GM12878 (cell line): ENCODE measurements at regions not wholly inside any gene's neighbourhood (a gene's known extent, or its start where the extent isn't known, plus 50 kb on each side); places are given as distances from the start of the nearest gene placed in this dataset.

Source experiments
- ATAC-seq: fragments of 200-7000 bp; cut with Tn5 transposase; 3 replicates; pipeline ENCODE4 v1.9.1; 2020; ENCODE audit warnings: mild to moderate bottlenecking, moderate library complexity
- BruUV-seq: library from RNA; stranded (reverse); fragments of 400-500 nt; replicated peaks from 2 replicates; lab custom pipeline; 2021; lab: Mats Ljungman, UMichigan
- CTCF ChIA-PET: fragments of 300-600 bp; sonication (Branson Sonifier 250); formaldehyde crosslinking; extraction: SDS; loops from one replicate; lab custom pipeline; 2021; ENCODE audit warnings: inconsistent platforms; lab: Yijun Ruan, JAX
- POLR2A ChIA-PET: fragments of 350-600 bp; formaldehyde crosslinking; extraction: SDS; loops from one replicate; lab custom pipeline; 2021; ENCODE audit warnings: inconsistent platforms; lab: Charles Lee
- RAD21 ChIA-PET: fragments of 300-600 bp; sonication (Branson Sonifier 250); formaldehyde crosslinking; loops from one replicate; lab custom pipeline; 2023; ENCODE audit warnings: antibody characterized with exemption; ENCODE audit not compliant: unreplicated experiment; lab: Charles Lee
- SMC1A ChIA-PET: fragments of 300-600 bp; sonication (Branson Sonifier 250); formaldehyde crosslinking; loops from one replicate; lab custom pipeline; 2023; ENCODE audit not compliant: unreplicated experiment, uncharacterized antibody; lab: Charles Lee
- DNase-seq: peaks from one replicate; pipeline ENCODE4 v3.0.0-alpha.2; 2011; ENCODE audit warnings: low read depth, low spot score
- FAIRE-seq: peaks from 3 replicates; lab custom pipeline; 2011; peaks lifted over from hg19 to GRCh38; lab: Jason Lieb, UNC
- H2AFZ ChIP-seq: 2 replicates; pipeline ENCODE4 v1.6.0; 2011; ENCODE audit warnings: low read depth, low read length, control low read depth; ENCODE audit not compliant: control insufficient read depth
- H3K27ac ChIP-seq: 2 replicates; pipeline ENCODE4 v1.5.1; 2011; ENCODE audit warnings: control low read depth; ENCODE audit not compliant: control insufficient read depth, insufficient read depth
- H3K27me3 ChIP-seq, 2 experiments: replicated peaks in 1 of 2; 2 replicates each; pipeline versions ENCODE4 v1.6.0 to v1.6.1; 2011; ENCODE audit warnings: low read length in 1 of 2; ENCODE audit not compliant: control insufficient read depth in 2 of 2, insufficient read depth in 2 of 2
- H3K36me3 ChIP-seq, 2 experiments: 2 replicates each; pipeline ENCODE4 v1.5.1; 2011; ENCODE audit warnings: low read length in 1 of 2; ENCODE audit not compliant: control insufficient read depth in 2 of 2, insufficient read depth in 2 of 2
- H3K4me1 ChIP-seq: 2 replicates; pipeline ENCODE4 v1.6.1; 2011; ENCODE audit warnings: mild to moderate bottlenecking, low read length, moderate library complexity, mixed read lengths; ENCODE audit not compliant: control insufficient read depth, insufficient read depth
- H3K4me2 ChIP-seq: 2 replicates; pipeline ENCODE4 v1.6.0; 2011; ENCODE audit warnings: control low read depth; ENCODE audit not compliant: control insufficient read depth, insufficient read depth
- H3K4me3 ChIP-seq: fragments of 200-600 bp; sonication (generic); 2 replicates; pipeline ENCODE4 v1.5.1; 2016
- H3K79me2 ChIP-seq: 2 replicates; pipeline ENCODE4 v1.6.0; 2011; ENCODE audit warnings: low read length; ENCODE audit not compliant: control insufficient read depth, insufficient read depth
- H3K9ac ChIP-seq: 2 replicates; pipeline ENCODE4 v1.8.0; 2011; ENCODE audit warnings: low read length, control low read depth, mixed read lengths; ENCODE audit not compliant: control insufficient read depth, insufficient read depth
- H3K9me3 ChIP-seq: replicated peaks from 3 replicates; pipeline ENCODE4 v1.5.1; 2011; ENCODE audit warnings: mild to moderate bottlenecking, low read length; ENCODE audit not compliant: control insufficient read depth, insufficient read depth
- H4K20me1 ChIP-seq: 2 replicates; pipeline ENCODE4 v1.6.0; 2011; ENCODE audit not compliant: control insufficient read depth, insufficient read depth
- BMI1 ChIP-seq: fragments of 450-650 bp; IDR thresholded peaks from 2 replicates; pipeline ENCODE4 v1.6.1; 2016; ENCODE audit warnings: mild to moderate bottlenecking, moderate library complexity, borderline replicate concordance
- JUNB ChIP-seq: IDR thresholded peaks from 2 replicates; pipeline ENCODE4 v1.6.1; 2016; ENCODE audit warnings: antibody characterized with exemption, mild to moderate bottlenecking
- JUND ChIP-seq: IDR thresholded peaks from 2 replicates; pipeline ENCODE4 v1.6.1; 2012; ENCODE audit warnings: low read depth, mild to moderate bottlenecking, low read length, improper control_type of control experiment, moderate library complexity
- RB1 ChIP-seq: fragments of 450-650 bp; formaldehyde crosslinking; IDR thresholded peaks from 2 replicates; pipeline ENCODE4 v1.6.1; 2017; ENCODE audit warnings: mild to moderate bottlenecking, borderline replicate concordance
- SREBF2 ChIP-seq: IDR thresholded peaks from 2 replicates; pipeline ENCODE4 v1.6.1; 2012; ENCODE audit warnings: mild to moderate bottlenecking, low read length
- ZSCAN29 ChIP-seq: fragments of 450-650 bp; IDR thresholded peaks from 2 replicates; pipeline ENCODE4 v1.6.1; 2017; ENCODE audit warnings: mild to moderate bottlenecking, moderate library complexity
- WGBS: methylation state at CpG from one replicate; pipeline ENCODE4 v1.1.6; 2016; ENCODE audit warnings: low lambda C conversion rate; ENCODE audit not compliant: insufficient replicate concordance, insufficient coverage; ENCODE audit errors: missing lambda C conversion rate; 5-methylcytosine and 5-hydroxymethylcytosine counted together
- in situ Hi-C: fragments of 300-500 bp; cut with MboI; formaldehyde crosslinking; loops from 9 replicates; pipeline ENCODE4 v1.14.3; 2018; ENCODE audit warnings: mixed read lengths
- intact Hi-C: fragments of 100-400 bp; cut with micrococcal nuclease; formaldehyde crosslinking; loops from one replicate; pipeline ENCODE4 v1.14.2; 2022; ENCODE audit not compliant: unreplicated experiment
- TF ChIP-seq, protein P1 (sequence below): fragments of 450-650 bp; formaldehyde crosslinking; IDR thresholded peaks from 2 replicates; pipeline ENCODE4 v1.4.0; 2020; ENCODE audit warnings: mild to moderate bottlenecking, moderate library complexity
- TF ChIP-seq, protein P2 (sequence below): fragments of 450-650 bp; IDR thresholded peaks from 2 replicates; pipeline ENCODE4 v1.6.1; 2017; ENCODE audit warnings: antibody characterized with exemption, mild to moderate bottlenecking, moderate library complexity
- TF ChIP-seq, protein P3 (sequence below): fragments of 450-650 bp; conservative IDR thresholded peaks from 2 replicates; pipeline ENCODE4 v1.6.1; 2017; ENCODE audit warnings: mild to moderate bottlenecking, moderate library complexity
- TF ChIP-seq, protein P4 (sequence below): fragments of 450-650 bp; IDR thresholded peaks from 2 replicates; pipeline ENCODE4 v1.6.1; 2016; ENCODE audit warnings: mild to moderate bottlenecking

GRCh38 chr9:73014011-73014410, 61.2 kb upstream of the ALDH1A1 start (continued):
- TF ChIP-seq SREBF2 (no peak), BMI1 (no peak), ZSCAN29 (no peak), RB1 (no peak), JUND (no peak)
- TF ChIP-seq, protein P1, sequence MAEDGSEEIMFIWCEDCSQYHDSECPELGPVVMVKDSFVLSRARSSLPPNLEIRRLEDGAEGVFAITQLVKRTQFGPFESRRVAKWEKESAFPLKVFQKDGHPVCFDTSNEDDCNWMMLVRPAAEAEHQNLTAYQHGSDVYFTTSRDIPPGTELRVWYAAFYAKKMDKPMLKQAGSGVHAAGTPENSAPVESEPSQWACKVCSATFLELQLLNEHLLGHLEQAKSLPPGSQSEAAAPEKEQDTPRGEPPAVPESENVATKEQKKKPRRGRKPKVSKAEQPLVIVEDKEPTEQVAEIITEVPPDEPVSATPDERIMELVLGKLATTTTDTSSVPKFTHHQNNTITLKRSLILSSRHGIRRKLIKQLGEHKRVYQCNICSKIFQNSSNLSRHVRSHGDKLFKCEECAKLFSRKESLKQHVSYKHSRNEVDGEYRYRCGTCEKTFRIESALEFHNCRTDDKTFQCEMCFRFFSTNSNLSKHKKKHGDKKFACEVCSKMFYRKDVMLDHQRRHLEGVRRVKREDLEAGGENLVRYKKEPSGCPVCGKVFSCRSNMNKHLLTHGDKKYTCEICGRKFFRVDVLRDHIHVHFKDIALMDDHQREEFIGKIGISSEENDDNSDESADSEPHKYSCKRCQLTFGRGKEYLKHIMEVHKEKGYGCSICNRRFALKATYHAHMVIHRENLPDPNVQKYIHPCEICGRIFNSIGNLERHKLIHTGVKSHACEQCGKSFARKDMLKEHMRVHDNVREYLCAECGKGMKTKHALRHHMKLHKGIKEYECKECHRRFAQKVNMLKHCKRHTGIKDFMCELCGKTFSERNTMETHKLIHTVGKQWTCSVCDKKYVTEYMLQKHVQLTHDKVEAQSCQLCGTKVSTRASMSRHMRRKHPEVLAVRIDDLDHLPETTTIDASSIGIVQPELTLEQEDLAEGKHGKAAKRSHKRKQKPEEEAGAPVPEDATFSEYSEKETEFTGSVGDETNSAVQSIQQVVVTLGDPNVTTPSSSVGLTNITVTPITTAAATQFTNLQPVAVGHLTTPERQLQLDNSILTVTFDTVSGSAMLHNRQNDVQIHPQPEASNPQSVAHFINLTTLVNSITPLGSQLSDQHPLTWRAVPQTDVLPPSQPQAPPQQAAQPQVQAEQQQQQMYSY: no peak
- TF ChIP-seq, protein P2, sequence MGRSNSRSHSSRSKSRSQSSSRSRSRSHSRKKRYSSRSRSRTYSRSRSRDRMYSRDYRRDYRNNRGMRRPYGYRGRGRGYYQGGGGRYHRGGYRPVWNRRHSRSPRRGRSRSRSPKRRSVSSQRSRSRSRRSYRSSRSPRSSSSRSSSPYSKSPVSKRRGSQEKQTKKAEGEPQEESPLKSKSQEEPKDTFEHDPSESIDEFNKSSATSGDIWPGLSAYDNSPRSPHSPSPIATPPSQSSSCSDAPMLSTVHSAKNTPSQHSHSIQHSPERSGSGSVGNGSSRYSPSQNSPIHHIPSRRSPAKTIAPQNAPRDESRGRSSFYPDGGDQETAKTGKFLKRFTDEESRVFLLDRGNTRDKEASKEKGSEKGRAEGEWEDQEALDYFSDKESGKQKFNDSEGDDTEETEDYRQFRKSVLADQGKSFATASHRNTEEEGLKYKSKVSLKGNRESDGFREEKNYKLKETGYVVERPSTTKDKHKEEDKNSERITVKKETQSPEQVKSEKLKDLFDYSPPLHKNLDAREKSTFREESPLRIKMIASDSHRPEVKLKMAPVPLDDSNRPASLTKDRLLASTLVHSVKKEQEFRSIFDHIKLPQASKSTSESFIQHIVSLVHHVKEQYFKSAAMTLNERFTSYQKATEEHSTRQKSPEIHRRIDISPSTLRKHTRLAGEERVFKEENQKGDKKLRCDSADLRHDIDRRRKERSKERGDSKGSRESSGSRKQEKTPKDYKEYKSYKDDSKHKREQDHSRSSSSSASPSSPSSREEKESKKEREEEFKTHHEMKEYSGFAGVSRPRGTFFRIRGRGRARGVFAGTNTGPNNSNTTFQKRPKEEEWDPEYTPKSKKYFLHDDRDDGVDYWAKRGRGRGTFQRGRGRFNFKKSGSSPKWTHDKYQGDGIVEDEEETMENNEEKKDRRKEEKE: no peak

- no peak overlapping the region for H2AFZ ChIP-seq
- no peaks in the 10 kb centered on the region for H4K20me1 ChIP-seq
- H3K9me3 ChIP-seq: no peaks in the 10 kb centered on the region
- in situ Hi-C loops (loop anchor here (25.0 kb wide), 1 partner anchor 725 kb away; no protein-coding TSS in a partner anchor), intact Hi-C loops (no loop called here)
- H3K27me3 ChIP-seq: no peaks in the 10 kb centered on the region; a peak in 3 of 4 replicates
- ChIA-PET CTCF (no interaction called here), SMC1A (no interaction called here), POLR2A (no interaction called here), RAD21 (no interaction called here)
- H3K4me3 ChIP-seq: no peak overlapping the region
- H3K4me1 ChIP-seq: no peaks in the 10 kb centered on the region
- no peak overlapping the region for H3K27ac ChIP-seq
- H3K4me2 ChIP-seq: no peak overlapping the region
- no peaks in the 10 kb centered on the region for H3K36me3 ChIP-seq
- WGBS: 31% methylated on average over 2 of the region's 2 CpGs
- no peaks in the 10 kb centered on the region for H3K79me2 ChIP-seq
- DNase-seq (no peak), ATAC-seq (no peak), FAIRE-seq (no peak)
- no TSS peak for BruUV-seq
- H3K9ac ChIP-seq: no peak overlapping the region
- TF ChIP-seq, protein P3, sequence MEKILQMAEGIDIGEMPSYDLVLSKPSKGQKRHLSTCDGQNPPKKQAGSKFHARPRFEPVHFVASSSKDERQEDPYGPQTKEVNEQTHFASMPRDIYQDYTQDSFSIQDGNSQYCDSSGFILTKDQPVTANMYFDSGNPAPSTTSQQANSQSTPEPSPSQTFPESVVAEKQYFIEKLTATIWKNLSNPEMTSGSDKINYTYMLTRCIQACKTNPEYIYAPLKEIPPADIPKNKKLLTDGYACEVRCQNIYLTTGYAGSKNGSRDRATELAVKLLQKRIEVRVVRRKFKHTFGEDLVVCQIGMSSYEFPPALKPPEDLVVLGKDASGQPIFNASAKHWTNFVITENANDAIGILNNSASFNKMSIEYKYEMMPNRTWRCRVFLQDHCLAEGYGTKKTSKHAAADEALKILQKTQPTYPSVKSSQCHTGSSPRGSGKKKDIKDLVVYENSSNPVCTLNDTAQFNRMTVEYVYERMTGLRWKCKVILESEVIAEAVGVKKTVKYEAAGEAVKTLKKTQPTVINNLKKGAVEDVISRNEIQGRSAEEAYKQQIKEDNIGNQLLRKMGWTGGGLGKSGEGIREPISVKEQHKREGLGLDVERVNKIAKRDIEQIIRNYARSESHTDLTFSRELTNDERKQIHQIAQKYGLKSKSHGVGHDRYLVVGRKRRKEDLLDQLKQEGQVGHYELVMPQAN: no peak
- TF ChIP-seq, protein P4, sequence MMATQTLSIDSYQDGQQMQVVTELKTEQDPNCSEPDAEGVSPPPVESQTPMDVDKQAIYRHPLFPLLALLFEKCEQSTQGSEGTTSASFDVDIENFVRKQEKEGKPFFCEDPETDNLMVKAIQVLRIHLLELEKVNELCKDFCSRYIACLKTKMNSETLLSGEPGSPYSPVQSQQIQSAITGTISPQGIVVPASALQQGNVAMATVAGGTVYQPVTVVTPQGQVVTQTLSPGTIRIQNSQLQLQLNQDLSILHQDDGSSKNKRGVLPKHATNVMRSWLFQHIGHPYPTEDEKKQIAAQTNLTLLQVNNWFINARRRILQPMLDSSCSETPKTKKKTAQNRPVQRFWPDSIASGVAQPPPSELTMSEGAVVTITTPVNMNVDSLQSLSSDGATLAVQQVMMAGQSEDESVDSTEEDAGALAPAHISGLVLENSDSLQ: no peak
- TF ChIP-seq JUNB: no peak
Measured at GRCh38 chr9:73011956-73012355, 59.1 kb upstream of the ALDH1A1 start.
